H1 (cell line): ENCODE measurements at regions not wholly inside any gene's neighbourhood (a gene's known extent, or its start where the extent isn't known, plus 50 kb on each side); places are given as distances from the start of the nearest gene placed in this dataset.

ENCODE experiments used
- CTCF ChIA-PET: fragments of 300-600 bp; sonication (Branson Sonifier 250); formaldehyde crosslinking; loops from one replicate; lab custom pipeline; 2021; ENCODE audit not compliant: partially characterized antibody; lab: Charles Lee
- POLR2A ChIA-PET: fragments of 300-600 bp; sonication (Branson Sonifier 250); formaldehyde crosslinking; loops from one replicate; lab custom pipeline; 2021; ENCODE audit warnings: inconsistent platforms; ENCODE audit not compliant: partially characterized antibody; lab: Charles Lee
- DNase-seq, 2 experiments: peaks; one replicate each; pipeline versions ENCODE4 v3.0.0 to v3.0.0-alpha.2; 2010 to 2022; ENCODE audit warnings: low spot score in 2 of 2, low read depth in 1 of 2, mixed read lengths in 1 of 2
- FAIRE-seq: peaks from 2 replicates; lab custom pipeline; 2011; peaks lifted over from hg19 to GRCh38; lab: Jason Lieb, UNC
- H2AFZ ChIP-seq: 2 replicates; pipeline ENCODE4 v1.8.1; 2012; ENCODE audit warnings: low read length, inconsistent platforms
- H2AK5ac ChIP-seq: 2 replicates; pipeline ENCODE4 v1.6.1; 2013; ENCODE audit warnings: low read depth, low read length
- H2BK120ac ChIP-seq: replicated peaks from 2 replicates; pipeline ENCODE3; 2013; ENCODE audit warnings: low read depth, low read length, inconsistent platforms
- H2BK12ac ChIP-seq: 2 replicates; pipeline ENCODE4 v1.6.1; 2013; ENCODE audit warnings: low read depth, low read length
- H2BK15ac ChIP-seq: 2 replicates; pipeline ENCODE4 v1.6.1; 2013; ENCODE audit warnings: low read length
- H2BK20ac ChIP-seq: 2 replicates; pipeline ENCODE4 v1.6.1; 2013; ENCODE audit warnings: low read length
- H2BK5ac ChIP-seq: 2 replicates; pipeline ENCODE4 v1.6.1; 2013; ENCODE audit warnings: low read depth, low read length
- H3K14ac ChIP-seq: 2 replicates; pipeline ENCODE4 v1.6.1; 2013; ENCODE audit warnings: inconsistent platforms; ENCODE audit not compliant: insufficient read length
- H3K18ac ChIP-seq: 2 replicates; pipeline ENCODE4 v1.6.1; 2013; ENCODE audit warnings: low read length; ENCODE audit errors: extremely low read depth
- H3K23ac ChIP-seq: 2 replicates; pipeline ENCODE4 v1.6.1; 2013; ENCODE audit warnings: inconsistent platforms; ENCODE audit not compliant: insufficient read length
- H3K23me2 ChIP-seq: 2 replicates; pipeline ENCODE4 v1.6.1; 2013; ENCODE audit warnings: low read depth, low read length
- H3K27ac ChIP-seq: 2 replicates; pipeline ENCODE4 v1.6.1; 2011; ENCODE audit warnings: low read depth, low read length, inconsistent platforms
- H3K27me3 ChIP-seq, 4 experiments: replicated peaks in 1 of 4; 1 replicate in 1 of 4; 2 replicates in 3 of 4; pipeline versions ENCODE4 v1.6.1 to v1.8.1; 2011 to 2013; ENCODE audit warnings: low read length in 3 of 4, mild to moderate bottlenecking in 3 of 4, inconsistent platforms in 2 of 4, mixed read lengths in 2 of 4, moderate library complexity in 1 of 4; ENCODE audit not compliant: control insufficient read depth in 3 of 4, insufficient read depth in 3 of 4; ENCODE audit errors: extremely low read depth in 1 of 4
- H3K36me3 ChIP-seq, 4 experiments: 2 replicates each; pipeline versions ENCODE4 v1.6.1 to v1.8.1; 2011 to 2013; ENCODE audit warnings: mild to moderate bottlenecking in 4 of 4, low read length in 3 of 4, moderate library complexity in 2 of 4, control low read depth in 1 of 4, inconsistent platforms in 1 of 4; ENCODE audit not compliant: insufficient read depth in 4 of 4, control insufficient read depth in 2 of 4
- H3K4ac ChIP-seq: replicated peaks from 2 replicates; pipeline ENCODE3; 2013; ENCODE audit warnings: low read length, low read depth, mixed read lengths, inconsistent platforms; ENCODE audit not compliant: insufficient read length
- H3K4me1 ChIP-seq, 4 experiments: replicated peaks in 1 of 4; 1 replicate in 1 of 4; 2 replicates in 3 of 4; pipeline versions ENCODE4 v1.6.1 to v1.8.1; 2011 to 2013; ENCODE audit warnings: low read length in 3 of 4, inconsistent platforms in 2 of 4, mixed read lengths in 1 of 4; ENCODE audit not compliant: insufficient read depth in 4 of 4, control insufficient read depth in 3 of 4
- H3K4me2 ChIP-seq, 2 experiments: 2 replicates each; pipeline versions ENCODE4 v1.6.1 to v1.8.1; 2011 to 2013; ENCODE audit warnings: low read depth in 2 of 2, low read length in 2 of 2, control low read depth in 1 of 2, inconsistent platforms in 1 of 2, mild to moderate bottlenecking in 1 of 2; ENCODE audit not compliant: insufficient read depth in 1 of 2
- H3K4me3 ChIP-seq, 4 experiments: fragments of 200-600, 300-600 bp in 1 of 4; sonication (generic), shearing (Covaris generic), sonication (Bioruptor Twin) in 1 of 4; 2 replicates each; pipeline versions ENCODE4 v1.5.1 to v1.8.1; 2011 to 2016; ENCODE audit warnings: low read length in 4 of 4, low read depth in 3 of 4, control low read depth in 2 of 4, inconsistent platforms in 2 of 4, mild to moderate bottlenecking in 2 of 4, mixed read lengths in 1 of 4, moderate library complexity in 1 of 4; ENCODE audit not compliant: insufficient read depth in 2 of 4; ENCODE audit errors: extremely low read depth in 1 of 4
- H3K56ac ChIP-seq: replicated peaks from 2 replicates; pipeline ENCODE3; 2013; ENCODE audit warnings: low read depth, mild to moderate bottlenecking, mixed read lengths, low read length, inconsistent platforms; ENCODE audit not compliant: insufficient read length
- H3K79me1 ChIP-seq: 2 replicates; pipeline ENCODE4 v1.6.1; 2013; ENCODE audit warnings: low read depth, low read length, control low read depth
- H3K79me2 ChIP-seq, 2 experiments: 2 replicates each; pipeline versions ENCODE4 v1.6.1 to v1.8.1; 2012 to 2013; ENCODE audit warnings: low read length in 2 of 2, mild to moderate bottlenecking in 2 of 2, inconsistent platforms in 1 of 2; ENCODE audit not compliant: insufficient read depth in 2 of 2, control insufficient read depth in 1 of 2
- H3K9ac ChIP-seq, 4 experiments: replicated peaks in 1 of 4; 1 replicate in 1 of 4; 2 replicates in 3 of 4; pipeline versions ENCODE4 v1.6.1 to v1.8.1; 2011 to 2013; ENCODE audit warnings: low read depth in 3 of 4, low read length in 3 of 4, control low read depth in 2 of 4, mild to moderate bottlenecking in 2 of 4, moderate library complexity in 2 of 4, inconsistent platforms in 1 of 4; ENCODE audit errors: extremely low read depth in 1 of 4
- H3K9me3 ChIP-seq, 2 experiments: 2 replicates each; pipeline versions ENCODE4 v1.6.1 to v1.8.1; 2012 to 2013; ENCODE audit warnings: mild to moderate bottlenecking in 2 of 2, moderate library complexity in 2 of 2, control low read depth in 1 of 2, inconsistent platforms in 1 of 2, low read depth in 1 of 2, low read length in 1 of 2, mixed read lengths in 1 of 2; ENCODE audit not compliant: insufficient read depth in 2 of 2
- H4K20me1 ChIP-seq, 2 experiments: replicated peaks in 1 of 2; 2 replicates each; pipeline versions ENCODE3 to v1.8.1; 2011 to 2013; ENCODE audit warnings: inconsistent platforms in 2 of 2, low read length in 2 of 2, mild to moderate bottlenecking in 1 of 2; ENCODE audit not compliant: insufficient read depth in 2 of 2, control insufficient read depth in 1 of 2
- H4K5ac ChIP-seq: 2 replicates; pipeline ENCODE4 v1.6.1; 2013; ENCODE audit warnings: low read length, low read depth, mixed read lengths, inconsistent platforms; ENCODE audit not compliant: insufficient read length
- H4K8ac ChIP-seq: 2 replicates; pipeline ENCODE4 v1.8.0; 2013; ENCODE audit warnings: mild to moderate bottlenecking, moderate library complexity, low read length, inconsistent platforms; ENCODE audit not compliant: insufficient read depth; ENCODE audit errors: extremely low read depth
- H4K91ac ChIP-seq: replicated peaks from 2 replicates; pipeline ENCODE3; 2013; ENCODE audit warnings: low read length, mixed read lengths, inconsistent platforms; ENCODE audit not compliant: insufficient read length
- HDAC2 ChIP-seq, 2 experiments: fragments of 300-600 bp in 1 of 2; sonication (generic) in 1 of 2; IDR thresholded peaks; 2 replicates each; pipeline ENCODE4 v1.6.1; 2011 to 2012; ENCODE audit warnings: low read depth in 2 of 2, low read length in 2 of 2, mild to moderate bottlenecking in 2 of 2, moderate library complexity in 2 of 2, borderline replicate concordance in 1 of 2, inconsistent platforms in 1 of 2
- JUN ChIP-seq: IDR thresholded peaks from 2 replicates; pipeline ENCODE4 v1.6.1; 2011; ENCODE audit warnings: low read depth, mild to moderate bottlenecking, improper control_type of control experiment, low read length
- JUND ChIP-seq: IDR thresholded peaks from 2 replicates; pipeline ENCODE4 v1.6.1; 2011; ENCODE audit warnings: mild to moderate bottlenecking, improper control_type of control experiment, low read length
- POU5F1 ChIP-seq: IDR thresholded peaks from 2 replicates; pipeline ENCODE4 v1.6.1; 2011; ENCODE audit warnings: low read depth, mild to moderate bottlenecking, low read length, moderate library complexity
- SIX5 ChIP-seq: IDR thresholded peaks from 2 replicates; pipeline ENCODE4 v1.6.1; 2011; ENCODE audit warnings: mild to moderate bottlenecking, low read depth, low read length
- WGBS, 2 experiments: shearing (Covaris generic) in 1 of 2; methylation state at CpG; one replicate each; pipeline versions ENCODE4 v1.1.6 to v1.1.7; 2013 to 2015; ENCODE audit warnings: low lambda C conversion rate in 2 of 2, mixed read lengths in 2 of 2, inconsistent platforms in 1 of 2, low coverage in 1 of 2, missing lambda C conversion rate in 1 of 2; ENCODE audit not compliant: insufficient replicate concordance in 2 of 2, insufficient coverage in 1 of 2, insufficient read length in 1 of 2; ENCODE audit errors: extremely low coverage in 1 of 2, missing lambda C conversion rate in 1 of 2; 5-methylcytosine and 5-hydroxymethylcytosine counted together

- Histone ChIP-seq H2BK20ac (no peak overlapping the region), H4K8ac (no peak overlapping the region), H3K79me2 (no peaks in the 10 kb centered on the region), H3K27ac (no peak overlapping the region), H3K4me1 (no peaks in the 10 kb centered on the region), H2BK12ac (no peak overlapping the region), H4K20me1 (no peaks in the 10 kb centered on the region), H3K23me2 (peaks cover 2% of the 10 kb centered on the region; the same call in 1 of the 2 replicates), H2BK5ac (no peak overlapping the region), H2AK5ac (no peak overlapping the region), H3K36me3 (no peaks in the 10 kb centered on the region), H3K4me2 (no peak overlapping the region), H4K5ac (no peak overlapping the region), H3K4me3 (no peak overlapping the region), H2BK15ac (no peak overlapping the region), H2AFZ (no peak overlapping the region), H3K18ac (no peak overlapping the region), H3K9ac (no peak overlapping the region), H3K56ac (no peak overlapping the region), H3K9me3 (no peaks in the 10 kb centered on the region), H3K14ac (no peak overlapping the region), H4K91ac (no peak overlapping the region), H3K4ac (no peak overlapping the region), H3K23ac (no peak overlapping the region), H2BK120ac (no peak overlapping the region), H3K79me1 (no peaks in the 10 kb centered on the region), H3K27me3 (no peaks in the 10 kb centered on the region; a peak in 1 of 7 replicates)
- ChIA-PET CTCF (no interaction called here), POLR2A (no interaction called here)
- DNase-seq (no peak), FAIRE-seq (no peak)
- 81% methylated on average over 1 of the region's 1 CpG; no CpG with 5 or more reads in 1 of the 2 experiments for WGBS, 2 experiments
- TF ChIP-seq JUN (no peak), POU5F1 (no peak), JUND (no peak), HDAC2 (IDR thresholded peaks at IDR 0.05; ENCODE audit: borderline replicate concordance in 1 of 2, low read depth in 2 of 2, low read length in 2 of 2) (no peak), SIX5 (no peak)
These were observed 289.8 kb downstream of the GRIN2B start for GRCh38 chr12:13691598-13691997.
